22Rv1 (cell line): ENCODE measurements at regions not wholly inside any gene's neighbourhood (a gene's known extent, or its start where the extent isn't known, plus 50 kb on each side); places are given as distances from the start of the nearest gene placed in this dataset.

Experiments
- CTCF ChIP-seq: fragments of 450-650 bp; IDR thresholded peaks from 2 replicates; pipeline ENCODE4 v1.5.1; 2017; ENCODE audit warnings: mild to moderate bottlenecking
- ZFX ChIP-seq: fragments of 450-650 bp; IDR thresholded peaks from 2 replicates; pipeline ENCODE4 v1.6.1; 2017; ENCODE audit warnings: antibody characterized with exemption, borderline replicate concordance

GRCh38 chr5:26625099-26625498 is 413.3 kb downstream of the CDH9 start:
- no peak for TF ChIP-seq CTCF
- no peak for TF ChIP-seq ZFX
